Forelimb muscle (tissue), 1 donor: ENCODE measurements at regions not wholly inside any gene's neighbourhood (a gene's known extent, or its start where the extent isn't known, plus 50 kb on each side); places are given as distances from the start of the nearest gene placed in this dataset.
"Not testable (repeated sequence)": the region's sequence is repeated elsewhere in the genome, so short reads cannot be mapped to it uniquely, and the experiment has no call there.

Experiments
- DNase-seq: peaks from one replicate; pipeline ENCODE4 v3.0.0-alpha.2; 2013; ENCODE audit warnings: low read depth

- DNase-seq, result no peak
These were observed 151.5 kb downstream of the KCNJ2 start for GRCh38 chr17:70320673-70321345.

- no peak for DNase-seq
These were observed 152.0 kb downstream of the KCNJ2 start for GRCh38 chr17:70321352-70321751.

GRCh38 chr17:70323269-70323668 is 153.9 kb downstream of the KCNJ2 start:
- DNase-seq, result no peak

GRCh38 chr17:70324031-70324430 is 154.7 kb downstream of the KCNJ2 start:
- no peak for DNase-seq

GRCh38 chr17:70327279-70327678 is 157.9 kb downstream of the KCNJ2 start:
- DNase-seq, result no peak

GRCh38 chr17:70327723-70328122 is 158.4 kb downstream of the KCNJ2 start:
- no peak for DNase-seq

- DNase-seq, result no peak
These were observed 160.4 kb downstream of the KCNJ2 start for GRCh38 chr17:70329721-70330120.

- not testable (repeated sequence) for DNase-seq
These were observed 161.7 kb downstream of the KCNJ2 start for GRCh38 chr17:70331066-70331465.

- DNase-seq, result no peak
These were observed 163.3 kb downstream of the KCNJ2 start for GRCh38 chr17:70332356-70333210.

GRCh38 chr17:70336411-70336810 is 167.1 kb downstream of the KCNJ2 start:
- DNase-seq, result no peak

GRCh38 chr17:70338946-70339354 is 169.6 kb downstream of the KCNJ2 start:
- no peak for DNase-seq

- no peak for DNase-seq
These were observed 173.8 kb downstream of the KCNJ2 start for GRCh38 chr17:70343114-70343513.

- no peak for DNase-seq
These were observed 175.2 kb downstream of the KCNJ2 start for GRCh38 chr17:70344386-70345060.

- no peak for DNase-seq
These were observed 175.7 kb downstream of the KCNJ2 start for GRCh38 chr17:70345061-70345460.

GRCh38 chr17:70352834-70353233 is 183.5 kb downstream of the KCNJ2 start:
- no peak for DNase-seq

- DNase-seq, result no peak
These were observed 184.2 kb downstream of the KCNJ2 start for GRCh38 chr17:70353408-70354092.

GRCh38 chr17:70355185-70355584 is 185.9 kb downstream of the KCNJ2 start:
- DNase-seq, result no peak

GRCh38 chr17:70357190-70357589 is 187.9 kb downstream of the KCNJ2 start:
- DNase-seq, result no peak

- no peak for DNase-seq
These were observed 195.8 kb downstream of the KCNJ2 start for GRCh38 chr17:70365091-70365583.

GRCh38 chr17:70366386-70366785 is 197.1 kb downstream of the KCNJ2 start:
- DNase-seq, result no peak

GRCh38 chr17:70368011-70368410 is 198.7 kb downstream of the KCNJ2 start:
- DNase-seq, result no peak

GRCh38 chr17:70369391-70369790 is 200.1 kb downstream of the KCNJ2 start:
- DNase-seq, result no peak
